Loucy (cell line): ENCODE measurements at regions not wholly inside any gene's neighbourhood (a gene's known extent, or its start where the extent isn't known, plus 50 kb on each side); places are given as distances from the start of the nearest gene placed in this dataset.

Experiments
- H2AFZ ChIP-seq: fragments of 200-600 bp; sonication (generic); 2 replicates; pipeline ENCODE4 v1.6.0; 2016; ENCODE audit warnings: antibody characterized with exemption, mild to moderate bottlenecking, low read length, moderate library complexity
- H3F3A ChIP-seq: fragments of 200-600 bp; 2 replicates; pipeline ENCODE4 v1.6.0; 2016; ENCODE audit warnings: antibody characterized with exemption, low read depth, mild to moderate bottlenecking
- H3K27me3 ChIP-seq: fragments of 200-600 bp; sonication (generic); 2 replicates; pipeline ENCODE4 v1.6.1; 2014; ENCODE audit warnings: low read length, mild to moderate bottlenecking; ENCODE audit not compliant: insufficient read depth, poor library complexity, severe bottlenecking
- H3K36me3 ChIP-seq: fragments of 200-600 bp; sonication (generic); 2 replicates; pipeline ENCODE4 v1.6.1; 2016; ENCODE audit warnings: low read length; ENCODE audit not compliant: insufficient read depth
- H3K4me1 ChIP-seq: fragments of 200-600 bp; sonication (generic); 2 replicates; pipeline ENCODE4 v1.5.1; 2014; ENCODE audit warnings: low read length, mild to moderate bottlenecking; ENCODE audit not compliant: insufficient read depth, poor library complexity, severe bottlenecking
- H3K4me2 ChIP-seq: fragments of 200-600 bp; sonication (generic); 2 replicates; pipeline ENCODE4 v1.6.0; 2014; ENCODE audit warnings: antibody characterized with exemption, low read length, low read depth, mild to moderate bottlenecking; ENCODE audit not compliant: poor library complexity, severe bottlenecking
- H3K4me3 ChIP-seq: fragments of 200-600 bp; sonication (generic); 2 replicates; pipeline ENCODE4 v1.5.1; 2014; ENCODE audit warnings: low read length, mild to moderate bottlenecking, mixed read lengths; ENCODE audit not compliant: poor library complexity, severe bottlenecking
- H3K79me2 ChIP-seq: fragments of 200-600 bp; sonication (generic); 2 replicates; pipeline ENCODE4 v1.6.1; 2014; ENCODE audit warnings: low read length; ENCODE audit not compliant: insufficient read depth
- H3K9ac ChIP-seq: fragments of 200-600 bp; sonication (generic); 2 replicates; pipeline ENCODE4 v1.6.0; 2014; ENCODE audit warnings: mild to moderate bottlenecking, low read depth, low read length, moderate library complexity; ENCODE audit not compliant: poor library complexity, severe bottlenecking
- H3K9me2 ChIP-seq: fragments of 200-600 bp; sonication (generic); replicated peaks from 2 replicates; pipeline ENCODE4 v1.6.1; 2016; ENCODE audit warnings: low read depth, low read length, mixed read lengths
- H3K9me3 ChIP-seq: fragments of 200-600 bp; sonication (generic); 2 replicates; pipeline ENCODE4 v1.6.1; 2014; ENCODE audit warnings: mild to moderate bottlenecking, antibody characterized with exemption, low read length, low read depth; ENCODE audit not compliant: insufficient read depth
- H4K20me1 ChIP-seq: fragments of 200-600 bp; sonication (generic); 2 replicates; pipeline ENCODE4 v1.6.0; 2014; ENCODE audit warnings: antibody characterized with exemption, low read length, mild to moderate bottlenecking; ENCODE audit not compliant: insufficient read depth, poor library complexity, severe bottlenecking
- EZH2phosphoT487 ChIP-seq: fragments of 200-600 bp; IDR thresholded peaks from 2 replicates; pipeline ENCODE4 v1.6.1; 2018; ENCODE audit warnings: antibody characterized with exemption, mild to moderate bottlenecking, moderate library complexity, borderline replicate concordance
- TF ChIP-seq, protein P1 (sequence below): fragments of 200-600 bp; sonication (generic); conservative IDR thresholded peaks from 2 replicates; pipeline ENCODE4 v1.5.1; 2014; ENCODE audit warnings: mild to moderate bottlenecking, antibody characterized with exemption, low read length

- H2AFZ ChIP-seq: no peak overlapping the region
- no peak overlapping the region for H3K4me3 ChIP-seq
- no peaks in the 10 kb centered on the region for H3K27me3 ChIP-seq
- H3K79me2 ChIP-seq: no peaks in the 10 kb centered on the region
- no peak overlapping the region for H3K9ac ChIP-seq
- TF ChIP-seq, protein P1, sequence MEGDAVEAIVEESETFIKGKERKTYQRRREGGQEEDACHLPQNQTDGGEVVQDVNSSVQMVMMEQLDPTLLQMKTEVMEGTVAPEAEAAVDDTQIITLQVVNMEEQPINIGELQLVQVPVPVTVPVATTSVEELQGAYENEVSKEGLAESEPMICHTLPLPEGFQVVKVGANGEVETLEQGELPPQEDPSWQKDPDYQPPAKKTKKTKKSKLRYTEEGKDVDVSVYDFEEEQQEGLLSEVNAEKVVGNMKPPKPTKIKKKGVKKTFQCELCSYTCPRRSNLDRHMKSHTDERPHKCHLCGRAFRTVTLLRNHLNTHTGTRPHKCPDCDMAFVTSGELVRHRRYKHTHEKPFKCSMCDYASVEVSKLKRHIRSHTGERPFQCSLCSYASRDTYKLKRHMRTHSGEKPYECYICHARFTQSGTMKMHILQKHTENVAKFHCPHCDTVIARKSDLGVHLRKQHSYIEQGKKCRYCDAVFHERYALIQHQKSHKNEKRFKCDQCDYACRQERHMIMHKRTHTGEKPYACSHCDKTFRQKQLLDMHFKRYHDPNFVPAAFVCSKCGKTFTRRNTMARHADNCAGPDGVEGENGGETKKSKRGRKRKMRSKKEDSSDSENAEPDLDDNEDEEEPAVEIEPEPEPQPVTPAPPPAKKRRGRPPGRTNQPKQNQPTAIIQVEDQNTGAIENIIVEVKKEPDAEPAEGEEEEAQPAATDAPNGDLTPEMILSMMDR: no peak
- no peak for TF ChIP-seq EZH2phosphoT487
- no peaks in the 10 kb centered on the region for H3K36me3 ChIP-seq
- no peaks in the 10 kb centered on the region for H4K20me1 ChIP-seq
- no peaks in the 10 kb centered on the region for H3K9me3 ChIP-seq
- no peaks in the 10 kb centered on the region for H3F3A ChIP-seq
- H3K9me2 ChIP-seq: no peaks in the 10 kb centered on the region
- no peak overlapping the region for H3K4me2 ChIP-seq
- H3K4me1 ChIP-seq: no peaks in the 10 kb centered on the region
Measured at GRCh38 chr16:61364990-61365389, 671.2 kb downstream of the CDH8 start.

DNA sequence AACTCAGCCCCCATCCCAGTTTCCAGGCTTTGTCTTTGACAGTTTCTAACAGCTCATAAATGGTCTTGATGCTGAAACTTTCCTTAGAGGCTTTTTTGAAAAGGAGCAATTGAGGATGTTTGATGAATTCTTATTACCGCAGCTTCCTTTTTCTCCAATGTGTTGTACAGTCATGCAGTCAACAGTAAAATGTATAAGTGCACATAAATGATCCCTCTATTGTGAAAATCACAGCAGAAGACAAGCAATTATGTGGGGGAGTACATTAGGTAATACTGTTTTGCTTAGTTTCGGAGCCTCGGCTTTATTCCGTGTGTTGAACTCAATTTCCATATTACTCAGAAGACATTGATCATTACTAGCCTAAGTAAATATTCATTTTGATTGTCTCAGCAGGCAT, 673.7 kb downstream of the CDH8 start:
- Histone ChIP-seq H3K79me2 (no peaks in the 10 kb centered on the region), H2AFZ (no peak overlapping the region), H3K9me3 (no peaks in the 10 kb centered on the region), H3K4me3 (no peak overlapping the region), H3K27me3 (no peaks in the 10 kb centered on the region), H3F3A (no peaks in the 10 kb centered on the region), H3K9me2 (no peaks in the 10 kb centered on the region), H3K36me3 (no peaks in the 10 kb centered on the region), H3K4me1 (no peaks in the 10 kb centered on the region), H3K9ac (no peak overlapping the region), H4K20me1 (no peaks in the 10 kb centered on the region), H3K4me2 (no peak overlapping the region)
- no peak for TF ChIP-seq EZH2phosphoT487
- TF ChIP-seq, protein P1: no peak

- H3K4me3 ChIP-seq: no peak overlapping the region
- H3K4me1 ChIP-seq: no peaks in the 10 kb centered on the region
- H4K20me1 ChIP-seq: no peaks in the 10 kb centered on the region
- H3K9me2 ChIP-seq: no peaks in the 10 kb centered on the region
- no peaks in the 10 kb centered on the region for H3K27me3 ChIP-seq
- no peak overlapping the region for H3K9ac ChIP-seq
- no peaks in the 10 kb centered on the region for H3K79me2 ChIP-seq
- H3K9me3 ChIP-seq: no peaks in the 10 kb centered on the region
- no peak overlapping the region for H2AFZ ChIP-seq
- H3K36me3 ChIP-seq: no peaks in the 10 kb centered on the region
- no peak for TF ChIP-seq EZH2phosphoT487
- TF ChIP-seq, protein P1: no peak
- H3K4me2 ChIP-seq: no peak overlapping the region
- no peaks in the 10 kb centered on the region for H3F3A ChIP-seq
Measured at GRCh38 chr16:61344791-61345190, 691.4 kb downstream of the CDH8 start.
